HG03439 (cell line): ENCODE measurements at regions not wholly inside any gene's neighbourhood (a gene's known extent, or its start where the extent isn't known, plus 50 kb on each side); places are given as distances from the start of the nearest gene placed in this dataset.
"Not testable (repeated sequence)": the region's sequence is repeated elsewhere in the genome, so short reads cannot be mapped to it uniquely, and the experiment has no call there.

Source experiments
- ATAC-seq: cut with Tn5 transposase; IDR thresholded peaks from one replicate; pipeline ENCODE4 v1.9.1; 2021; ENCODE audit warnings: mild to moderate bottlenecking, moderate library complexity; ENCODE audit not compliant: unreplicated experiment

DNA sequence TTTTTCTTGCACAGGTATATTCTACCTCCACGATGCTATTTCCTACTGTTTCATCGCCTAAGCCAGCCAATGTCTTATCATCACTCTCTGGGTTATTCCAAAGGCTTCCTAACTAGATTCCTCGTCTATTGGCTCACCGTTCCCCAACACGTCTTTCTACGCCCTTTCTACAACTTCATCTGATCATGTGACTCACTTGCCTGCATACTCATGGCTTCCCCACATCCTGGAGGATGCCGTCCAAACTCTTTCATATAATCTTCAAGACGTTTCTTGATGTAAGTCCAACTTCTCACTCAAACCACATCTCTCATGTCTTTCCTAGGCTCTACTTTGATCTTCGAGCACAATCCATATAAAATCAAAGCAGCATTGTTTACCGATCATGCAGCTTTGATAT lies 322.0 kb upstream of the PPARGC1A start:
- ATAC-seq: no peak

DNA sequence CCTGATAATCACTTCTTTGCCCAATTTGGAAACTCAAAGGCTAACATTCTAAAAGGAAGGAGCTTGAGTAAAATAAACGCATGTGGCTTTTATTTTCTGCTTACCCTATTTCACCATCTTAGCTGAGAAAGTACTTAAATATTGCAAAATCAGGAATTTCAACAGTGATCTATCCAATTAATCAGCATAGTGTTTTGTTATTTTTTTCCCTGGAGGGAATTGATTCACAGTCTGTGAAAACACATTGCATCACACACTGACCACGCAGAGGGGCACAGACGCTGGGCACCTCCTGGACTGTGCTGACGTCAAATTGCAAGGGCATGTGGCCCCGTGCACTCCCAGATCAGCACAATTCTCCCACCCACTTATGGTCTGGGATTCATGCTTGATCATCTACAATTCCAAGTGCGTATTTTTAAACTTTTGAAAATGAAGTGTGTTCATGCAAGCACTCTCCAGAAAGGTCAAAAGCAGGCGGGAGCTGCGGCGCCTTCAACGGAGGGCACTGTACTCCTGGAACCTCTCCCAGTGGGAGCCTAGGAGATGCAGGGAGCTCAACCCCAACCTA lies 320.6 kb upstream of the PPARGC1A start:
- no peak for ATAC-seq

- ATAC-seq: no peak
Observed at GRCh38 chr4:24209906-24210305, 320.1 kb upstream of the PPARGC1A start.

DNA sequence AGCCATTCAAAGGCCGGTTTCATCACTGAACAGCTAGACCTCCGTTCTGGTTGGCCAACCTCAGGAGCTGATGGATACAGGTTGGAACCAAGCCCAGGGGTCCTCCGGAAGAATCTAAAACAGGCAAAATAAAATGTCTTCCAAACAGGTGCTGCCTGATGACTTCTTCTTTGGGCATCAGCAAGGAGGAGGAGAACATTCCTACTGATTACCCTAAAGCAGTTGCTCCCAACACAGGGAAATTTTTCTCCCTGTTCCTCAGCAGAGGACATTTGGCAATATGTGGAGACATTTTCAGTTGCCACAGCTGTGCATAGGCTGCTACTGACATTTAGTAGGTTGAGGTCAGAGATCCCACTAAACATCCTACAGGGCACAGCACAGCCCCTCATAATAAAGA lies 319.3 kb upstream of the PPARGC1A start:
- no peak for ATAC-seq

DNA sequence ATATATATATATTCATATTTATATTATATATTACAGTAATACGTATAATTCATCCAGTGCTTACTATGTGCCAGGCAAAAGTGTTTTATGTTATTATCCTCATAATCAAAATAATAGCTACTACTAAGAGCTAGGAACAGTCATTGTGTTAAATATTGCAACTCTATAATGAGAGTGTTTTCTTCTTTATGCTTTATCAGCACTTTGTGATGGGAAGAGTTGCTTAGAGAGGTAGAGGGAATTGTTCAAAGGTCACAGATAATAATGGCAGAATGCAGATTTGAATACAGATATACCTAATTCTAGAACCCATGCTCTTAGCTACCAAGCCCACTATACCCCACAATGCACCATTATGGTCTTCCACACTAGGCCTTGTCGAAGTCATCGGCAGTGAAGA lies 318.8 kb upstream of the PPARGC1A start:
- ATAC-seq: no peak

DNA sequence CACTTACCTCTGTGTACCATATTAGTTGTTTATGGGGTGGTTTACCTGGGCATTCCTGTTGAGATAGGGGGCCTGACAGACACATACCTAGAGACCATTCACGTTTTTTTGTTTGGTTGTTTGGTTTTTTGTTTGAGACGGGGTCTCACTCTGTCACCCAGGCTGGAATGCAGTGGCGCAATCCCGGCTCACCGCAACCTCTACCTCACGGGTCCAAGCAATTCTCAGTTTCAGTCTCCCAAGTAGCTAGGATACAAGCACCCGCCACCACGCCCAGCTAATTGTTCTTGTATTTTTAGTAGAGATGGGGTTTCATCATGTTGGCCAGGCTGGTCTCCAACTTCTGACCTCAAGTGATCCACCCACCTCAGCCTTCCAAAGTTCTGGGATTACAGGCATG lies 314.9 kb upstream of the PPARGC1A start:
- ATAC-seq: not testable (repeated sequence)

- ATAC-seq: no peak
Observed at GRCh38 chr4:24203926-24204325, 314.1 kb upstream of the PPARGC1A start.

- no peak for ATAC-seq
Observed at GRCh38 chr4:24202579-24202978, 312.7 kb upstream of the PPARGC1A start.

GRCh38 chr4:24197955-24198354 lies 308.1 kb upstream of the PPARGC1A start:
- ATAC-seq: no peak

GRCh38 chr4:24196785-24197184 lies 306.9 kb upstream of the PPARGC1A start:
- no peak for ATAC-seq

GRCh38 chr4:24195991-24196736 lies 306.3 kb upstream of the PPARGC1A start:
- no peak for ATAC-seq

GRCh38 chr4:24192018-24192641 lies 302.3 kb upstream of the PPARGC1A start:
- ATAC-seq: no peak

DNA sequence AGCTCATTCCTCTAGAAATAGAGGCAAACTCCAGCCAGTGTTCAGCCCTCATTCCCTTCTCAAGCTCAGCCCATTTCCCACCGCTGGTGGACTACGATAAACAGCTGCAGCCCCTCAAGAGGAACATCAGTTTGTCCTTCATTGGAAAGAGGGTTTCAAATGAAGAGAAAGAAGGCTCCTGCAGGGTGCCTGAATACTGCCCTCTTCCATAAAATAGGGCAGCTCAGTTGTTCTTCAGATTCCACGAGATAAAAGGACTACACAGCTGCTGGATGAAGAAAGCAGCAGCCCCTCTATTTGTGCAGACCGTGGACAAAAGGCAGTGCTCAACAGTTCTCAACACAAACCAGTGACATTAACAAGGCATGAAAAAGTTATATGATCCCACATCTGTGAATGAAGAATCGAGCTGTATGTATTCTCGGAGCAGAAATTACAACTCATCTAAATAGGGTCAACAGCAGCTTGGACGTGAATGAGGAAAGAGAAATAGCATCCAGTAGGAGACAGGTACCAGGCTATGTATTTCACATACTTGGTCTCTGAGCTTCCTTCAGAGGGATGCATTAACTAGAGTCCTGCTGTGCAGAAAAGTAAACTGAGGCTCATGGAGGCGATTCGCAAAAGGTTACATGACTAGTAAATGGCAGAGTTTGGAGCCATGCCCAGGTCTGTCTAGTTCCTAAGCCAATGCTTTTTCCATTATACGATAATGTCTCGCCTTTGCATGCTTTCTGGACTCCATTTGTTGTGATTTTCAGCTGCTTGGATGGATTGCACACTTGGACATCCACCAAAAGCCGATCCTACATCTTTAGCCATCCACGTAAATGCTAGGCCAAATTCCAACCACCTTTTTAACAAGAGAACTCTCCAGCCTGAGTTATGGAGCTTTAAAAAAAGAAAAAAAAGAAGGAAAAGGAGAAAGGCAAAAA lies 301.2 kb upstream of the PPARGC1A start:
- ATAC-seq: no peak

DNA sequence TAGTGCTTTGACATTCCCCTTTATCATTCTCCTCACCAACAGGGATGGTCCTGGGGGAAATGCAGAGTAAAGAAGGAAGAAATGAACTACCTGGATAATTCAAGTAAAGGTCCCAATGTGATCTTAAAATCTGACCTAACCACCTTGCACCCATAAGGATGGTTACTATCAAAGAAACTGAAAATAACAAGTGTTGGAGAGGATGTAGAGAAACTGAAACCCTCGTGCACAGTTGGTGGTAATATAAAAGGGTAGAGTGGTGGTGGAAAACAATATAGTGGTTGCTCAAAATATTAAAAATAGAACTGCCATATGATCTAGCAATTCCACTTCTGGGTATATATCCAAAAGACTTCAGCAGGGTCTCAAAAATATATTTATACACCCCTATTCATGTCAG lies 298.6 kb upstream of the PPARGC1A start:
- no peak for ATAC-seq

GRCh38 chr4:24186466-24186865 lies 296.6 kb upstream of the PPARGC1A start:
- ATAC-seq: no peak

DNA sequence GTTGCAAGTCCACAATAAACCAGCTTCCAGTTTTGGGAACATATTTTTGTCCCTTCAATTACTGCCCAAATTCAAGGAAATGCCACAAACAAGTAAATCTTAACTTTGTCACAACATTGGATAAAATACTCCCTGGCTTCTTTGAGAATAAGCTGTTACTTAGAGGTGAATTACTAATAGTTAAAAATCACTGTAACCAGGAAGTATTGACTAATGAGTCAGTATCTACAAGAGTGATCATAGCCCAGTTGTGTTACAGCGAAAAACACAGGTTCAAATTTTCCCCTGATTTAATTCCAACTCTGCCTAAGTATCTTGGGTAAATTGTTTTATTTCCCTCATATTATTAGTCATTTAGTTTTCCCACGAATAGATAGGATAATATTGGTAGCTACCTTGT lies 291.2 kb upstream of the PPARGC1A start:
- no peak for ATAC-seq

DNA sequence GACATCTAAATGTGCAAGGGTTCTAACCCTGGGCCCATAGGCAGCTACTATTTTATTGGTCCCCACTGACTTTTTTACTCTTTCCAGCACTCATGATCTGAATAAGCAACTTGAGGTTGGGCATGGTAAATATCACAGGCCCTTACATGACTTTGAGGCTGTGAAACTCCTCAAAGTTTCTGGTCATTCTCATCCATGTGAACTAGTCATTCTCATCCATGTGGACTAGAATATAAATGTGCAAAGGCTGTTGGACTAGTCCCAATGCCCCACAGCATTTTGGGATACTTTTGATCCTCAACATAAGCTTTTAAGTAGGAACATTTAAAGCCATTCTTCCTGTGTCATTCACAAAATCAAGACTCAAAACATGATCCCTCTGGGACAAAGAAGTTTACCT lies 290.7 kb upstream of the PPARGC1A start:
- ATAC-seq: no peak

GRCh38 chr4:24179201-24179840 lies 289.5 kb upstream of the PPARGC1A start:
- ATAC-seq: no peak

DNA sequence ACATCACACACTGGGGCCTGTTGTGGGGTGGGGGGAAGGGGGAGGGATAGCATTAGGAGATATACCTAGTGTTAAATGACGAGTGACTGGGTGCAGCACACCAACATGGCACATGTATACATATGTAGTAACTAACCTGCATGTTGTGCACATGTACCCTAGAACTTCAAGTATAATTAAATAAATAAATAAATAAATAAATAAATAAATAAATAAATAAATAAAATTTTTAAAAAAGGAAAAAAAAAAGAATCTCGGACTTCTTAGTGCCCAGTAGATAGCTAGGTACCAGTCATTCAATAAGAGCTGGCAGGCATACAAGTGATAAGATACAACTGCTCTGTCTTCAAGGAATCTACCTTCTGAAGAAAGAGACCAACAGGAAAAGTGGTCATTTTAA lies 287.6 kb upstream of the PPARGC1A start:
- ATAC-seq: not testable (repeated sequence)

- ATAC-seq: no peak
Observed at GRCh38 chr4:24175707-24176106, 285.9 kb upstream of the PPARGC1A start.

GRCh38 chr4:24174602-24175001 lies 284.8 kb upstream of the PPARGC1A start:
- ATAC-seq: no peak
